Right lobe of liver (tissue), 6 donors: ENCODE measurements at regions not wholly inside any gene's neighbourhood (a gene's known extent, or its start where the extent isn't known, plus 50 kb on each side); places are given as distances from the start of the nearest gene placed in this dataset.

Experiments used
- ATAC-seq, 4 donors: fragments of 200-7000 bp; cut with Tn5 transposase; one replicate each; pipeline ENCODE4 v1.9.1; 2020; ENCODE audit warnings: mild to moderate bottlenecking in 4 of 4, moderate library complexity in 4 of 4
- DNase-seq, 3 donors: peaks; one replicate each; pipeline ENCODE4 v3.0.0-alpha.2; 2020
- H3K27ac ChIP-seq, 3 donors: fragments of 200-600 bp; one replicate each; pipeline ENCODE4 v1.8.0; 2022
- H3K27me3 ChIP-seq, 2 donors: fragments of 200-600 bp; one replicate each; pipeline ENCODE4 v1.8.0; 2022
- H3K36me3 ChIP-seq, 4 donors: fragments of 200-600 bp; sonication (generic) in 1 of 4; one replicate each; pipeline versions ENCODE4 v1.5.1 to v1.8.0; 2017 to 2022; ENCODE audit warnings: control low read depth in 1 of 4
- H3K4me1 ChIP-seq, 4 donors: fragments of 200-600 bp; sonication (generic) in 1 of 4; one replicate each; pipeline versions ENCODE4 v1.5.1 to v1.8.0; 2017 to 2022; ENCODE audit warnings: control low read depth in 1 of 4
- H3K4me3 ChIP-seq, 3 donors: fragments of 200-600 bp; one replicate each; pipeline ENCODE4 v1.8.0; 2022
- H3K9me3 ChIP-seq, 4 donors: fragments of 200-600 bp; sonication (generic) in 1 of 4; one replicate each; pipeline versions ENCODE4 v1.5.1 to v1.8.0; 2017 to 2022; ENCODE audit warnings: control low read depth in 1 of 4
- CTCF ChIP-seq, 4 donors: fragments of 200-600 bp in 3 of 4; fragments of 450-650 bp in 1 of 4; IDR thresholded peaks; one replicate each; pipeline versions ENCODE4 v1.5.1 to v1.8.0; 2016 to 2022; ENCODE audit warnings: antibody characterized with exemption in 4 of 4, mild to moderate bottlenecking in 2 of 4
- POLR2A ChIP-seq: fragments of 450-650 bp; IDR thresholded peaks from one replicate; pipeline ENCODE4 v1.6.1; 2017; ENCODE audit warnings: antibody characterized with exemption, mild to moderate bottlenecking
- WGBS: methylation state at CpG from one replicate; pipeline ENCODE4 v1.1.6; 2018; ENCODE audit warnings: low coverage, low lambda C conversion rate; ENCODE audit not compliant: insufficient coverage; ENCODE audit errors: missing lambda C conversion rate; 5-methylcytosine and 5-hydroxymethylcytosine counted together
- intact Hi-C, 2 donors: fragments of 100-400 bp; cut with DNase I; formaldehyde crosslinking; loops; one replicate each; pipeline versions ENCODE4 v1.11.2 to v1.14.1; 2022
- donor health status: DM: no; HTN: yes; CAD: no.
- donor health status: DM: no; HTN: no; CAD: no.
- donor health status: DM: no; HTN: no; CAD: no.
- donor health status: DM: no; HTN: yes; CAD: no.
- donor health status: DM: no; HTN: yes; CAD: no.

- WGBS, result 67% methylated on average over 2 of the region's 2 CpGs
- no peak for TF ChIP-seq POLR2A
- no peak for TF ChIP-seq CTCF (IDR thresholded peaks at IDR 0.05)
- no peaks in the 10 kb centered on the region for H3K4me1 ChIP-seq
- intact Hi-C loops, result no loop called here
- ATAC-seq (no peak), DNase-seq (no peak)
- no peaks in the 10 kb centered on the region for H3K27me3 ChIP-seq
- H3K9me3 ChIP-seq, result no peaks in the 10 kb centered on the region
- no peak overlapping the region for H3K4me3 ChIP-seq
- H3K36me3 ChIP-seq, result no peaks in the 10 kb centered on the region
- no peak overlapping the region for H3K27ac ChIP-seq
These were observed 125.8 kb downstream of the CRPPA start for GRCh38 chr7:16295558-16295957.

DNA sequence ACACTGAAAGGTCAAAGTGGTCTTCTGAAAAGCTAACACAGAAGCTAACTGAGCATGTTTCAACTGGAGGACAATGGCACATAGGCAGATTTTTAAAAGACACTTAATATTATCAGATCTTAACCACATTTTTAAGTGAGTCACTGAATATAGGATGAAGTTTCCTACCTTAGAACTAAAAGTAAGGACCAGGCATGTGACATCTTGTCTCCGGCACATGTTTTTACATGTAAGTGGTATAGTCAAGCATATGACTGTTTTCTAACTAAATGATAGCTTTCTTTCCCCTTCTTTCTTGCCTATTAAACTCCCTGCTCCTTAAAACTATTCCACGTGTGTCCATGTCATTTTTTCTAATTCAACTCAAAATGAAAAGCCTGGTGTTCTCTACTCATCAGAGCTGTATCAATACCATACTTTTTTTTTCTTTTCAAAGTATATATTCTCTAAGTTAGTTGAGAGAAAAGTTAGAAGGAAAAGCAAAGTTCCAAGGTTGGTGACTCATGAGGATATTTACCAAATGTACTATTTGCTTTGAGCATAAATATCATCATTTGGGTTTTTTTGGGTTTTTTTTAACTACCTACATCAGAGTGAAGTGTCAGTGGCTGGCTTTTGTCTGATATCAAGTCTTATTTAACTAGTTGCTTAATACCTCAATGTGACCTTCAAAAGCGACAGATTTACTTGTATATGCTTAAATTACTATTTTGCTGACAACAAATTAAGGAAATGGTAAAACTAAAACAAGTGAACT is 127.5 kb downstream of the CRPPA start:
- Histone ChIP-seq H3K4me3 (no peak overlapping the region), H3K9me3 (no peaks in the 10 kb centered on the region), H3K27ac (no peak overlapping the region), H3K4me1 (no peaks in the 10 kb centered on the region), H3K36me3 (no peaks in the 10 kb centered on the region), H3K27me3 (no peaks in the 10 kb centered on the region)
- DNase-seq (no peak), ATAC-seq (no peak)
- intact Hi-C loops, result no loop called here
- WGBS, result 81% methylated on average over 3 of the region's 3 CpGs
- TF ChIP-seq CTCF (IDR thresholded peaks at IDR 0.05), result no peak
- no peak for TF ChIP-seq POLR2A

GRCh38 chr7:16284581-16284980 is 136.8 kb downstream of the CRPPA start:
- 59% methylated on average over 4 of the region's 4 CpGs for WGBS
- Histone ChIP-seq H3K4me3 (no peak overlapping the region), H3K27me3 (no peaks in the 10 kb centered on the region), H3K27ac (no peak overlapping the region), H3K36me3 (no peaks in the 10 kb centered on the region), H3K9me3 (no peaks in the 10 kb centered on the region), H3K4me1 (no peaks in the 10 kb centered on the region)
- ATAC-seq, result no peak
- no peak for DNase-seq
- intact Hi-C loops, result no loop called here
- TF ChIP-seq CTCF (IDR thresholded peaks at IDR 0.05), result no peak
- TF ChIP-seq POLR2A, result no peak

GRCh38 chr7:16278167-16278787 is 143.1 kb downstream of the CRPPA start:
- 31% methylated on average over 1 of the region's 1 CpG for WGBS

More at GRCh38 chr7:16278167-16278787, 143.1 kb downstream of the CRPPA start:
- H3K4me1 ChIP-seq, result peaks cover 0 to 5% (median 0%) of the 10 kb centered on the region in 4 donors
- no peaks in the 10 kb centered on the region for H3K36me3 ChIP-seq
- no peak overlapping the region for H3K27ac ChIP-seq
- no peak overlapping the region for H3K4me3 ChIP-seq
- no peaks in the 10 kb centered on the region for H3K27me3 ChIP-seq
- intact Hi-C loops, result no loop called here
- peak; percentile 87 to 99 (median 96) for ATAC-seq
- no peaks in the 10 kb centered on the region for H3K9me3 ChIP-seq
- TF ChIP-seq CTCF (IDR thresholded peaks at IDR 0.05) (no peak), POLR2A (no peak)
- no peak for DNase-seq
